ENCODE measurements at regions not wholly inside any gene's neighbourhood (a gene's known extent, or its start where the extent isn't known, plus 50 kb on each side); places are given as distances from the start of the nearest gene placed in this dataset.

DNA sequence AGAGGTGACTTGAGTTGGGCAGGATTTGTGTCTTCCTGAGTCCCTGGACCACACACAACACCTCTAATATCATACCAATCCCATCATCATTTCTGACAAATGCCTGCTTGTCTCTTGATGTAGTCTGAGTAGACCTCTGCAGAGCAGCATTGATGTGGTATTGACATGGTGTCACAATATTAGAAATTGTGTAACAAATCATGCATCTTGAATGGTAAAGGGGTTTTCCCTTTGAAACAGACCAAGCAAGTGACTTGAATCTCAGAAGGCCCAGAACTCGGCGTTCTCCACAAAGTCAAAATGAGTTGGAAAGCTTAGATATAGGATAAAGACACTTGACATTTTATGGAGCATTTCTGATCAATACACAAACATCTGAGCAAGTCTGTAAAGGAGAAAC is 72.7 kb upstream of the KIRREL1 start:
- H3K9ac ChIP-seq (replicated peaks in 1 of 4; ENCODE audit: extremely low read depth in 1 of 4, low read depth in 3 of 4, low read length in 3 of 4): no peak overlapping the region
- H3K4ac ChIP-seq (replicated peaks; ENCODE audit: insufficient read length, low read depth, low read length): no peak overlapping the region
- no peaks in the 10 kb centered on the region for H3K23me2 ChIP-seq (ENCODE audit: low read depth, low read length)
- 88% methylated on average over 2 of the region's 2 CpGs; no CpG with 5 or more reads in 1 of the 2 experiments for WGBS, 2 experiments (ENCODE audit: extremely low coverage in 1 of 2, insufficient coverage in 1 of 2, insufficient read length in 1 of 2, insufficient replicate concordance in 2 of 2, low coverage in 1 of 2, low lambda C conversion rate in 2 of 2, missing lambda C conversion rate in 1 of 2)
- no peak overlapping the region for H2AFZ ChIP-seq (ENCODE audit: low read length)
- no peak overlapping the region for H3K14ac ChIP-seq (ENCODE audit: insufficient read length)
- H3K18ac ChIP-seq (ENCODE audit: extremely low read depth, low read length): no peak overlapping the region
- no peak overlapping the region for H3K56ac ChIP-seq (replicated peaks; ENCODE audit: insufficient read length, low read depth, low read length)
- H3K79me1 ChIP-seq (ENCODE audit: low read depth, low read length): no peaks in the 10 kb centered on the region
- H3K4me3 ChIP-seq (ENCODE audit: extremely low read depth in 1 of 4, insufficient read depth in 2 of 4, low read depth in 3 of 4, low read length in 4 of 4): no peak overlapping the region
- H2BK12ac ChIP-seq (ENCODE audit: low read depth, low read length): no peak overlapping the region
- H3K4me2 ChIP-seq (ENCODE audit: insufficient read depth in 1 of 2, low read depth in 2 of 2, low read length in 2 of 2): no peak overlapping the region
- H4K8ac ChIP-seq (ENCODE audit: extremely low read depth, insufficient read depth, low read length): no peak overlapping the region
- peaks cover 0 to 4% (median 0%) of the 10 kb centered on the region in 4 experiments; a peak in 1 of 7 replicates for H3K27me3 ChIP-seq (replicated peaks in 1 of 4; ENCODE audit: control insufficient read depth in 3 of 4, extremely low read depth in 1 of 4, insufficient read depth in 3 of 4, low read length in 3 of 4)
- no peaks in the 10 kb centered on the region for H4K20me1 ChIP-seq (replicated peaks in 1 of 2; ENCODE audit: control insufficient read depth in 1 of 2, insufficient read depth in 2 of 2, low read length in 2 of 2)
- POLR2A ChIA-PET (ENCODE audit: partially characterized antibody): no interaction called here
- no peak for DNase-seq (ENCODE audit: low read depth in 1 of 2, low spot score in 2 of 2)
- no peak for FAIRE-seq
- no peak overlapping the region for H3K23ac ChIP-seq (ENCODE audit: insufficient read length)
- no peak overlapping the region for H2AK5ac ChIP-seq (ENCODE audit: low read depth, low read length)
- H2BK5ac ChIP-seq (ENCODE audit: low read depth, low read length): no peak overlapping the region
- H4K91ac ChIP-seq (replicated peaks; ENCODE audit: insufficient read length, low read length): no peak overlapping the region
- H3K4me1 ChIP-seq (replicated peaks in 1 of 4; ENCODE audit: control insufficient read depth in 3 of 4, insufficient read depth in 4 of 4, low read length in 3 of 4): no peaks in the 10 kb centered on the region; a peak in 1 of 7 replicates
- H4K5ac ChIP-seq (ENCODE audit: insufficient read length, low read depth, low read length): no peak overlapping the region
- H2BK20ac ChIP-seq (ENCODE audit: low read length): no peak overlapping the region
- no peaks in the 10 kb centered on the region for H3K36me3 ChIP-seq (ENCODE audit: control insufficient read depth in 2 of 4, insufficient read depth in 4 of 4, low read length in 3 of 4)
- CTCF ChIA-PET (ENCODE audit: partially characterized antibody): interaction anchor here (4.3 kb wide), 1 partner anchor 27 kb away, joined by 17 read pairs; no protein-coding TSS in a partner anchor
- H3K79me2 ChIP-seq (ENCODE audit: control insufficient read depth in 1 of 2, insufficient read depth in 2 of 2, low read length in 2 of 2): no peaks in the 10 kb centered on the region
- H2BK120ac ChIP-seq (replicated peaks; ENCODE audit: low read depth, low read length): no peak overlapping the region
- H3K9me3 ChIP-seq (ENCODE audit: insufficient read depth in 2 of 2, low read depth in 1 of 2, low read length in 1 of 2): no peaks in the 10 kb centered on the region
- H2BK15ac ChIP-seq (ENCODE audit: low read length): no peak overlapping the region
- no peak overlapping the region for H3K27ac ChIP-seq (ENCODE audit: low read depth, low read length)
- TF ChIP-seq KDM1A (IDR thresholded peaks at IDR 0.05; ENCODE audit: borderline replicate concordance, low read length) (no peak), POLR2AphosphoS5 (IDR thresholded peaks at IDR 0.05; ENCODE audit: low read depth, low read length) (no peak), CHD2 (IDR thresholded peaks at IDR 0.05; ENCODE audit: low read length) (no peak), BCL11A (IDR thresholded peaks at IDR 0.05; ENCODE audit: low read depth in 2 of 2, low read length in 2 of 2) (no peak), EZH2 (IDR thresholded peaks at IDR 0.05; ENCODE audit: low read depth, low read length, severe bottlenecking) (no peak), RFX5 (IDR thresholded peaks at IDR 0.05; ENCODE audit: borderline replicate concordance, low read depth, low read length) (no peak), SAP30 (IDR thresholded peaks at IDR 0.05; ENCODE audit: insufficient read depth, insufficient replicate concordance, low read length) (no peak), POLR2A (IDR thresholded peaks at IDR 0.05; ENCODE audit: control extremely low read depth in 1 of 2, low read depth in 2 of 2, low read length in 2 of 2) (no peak), BACH1 (IDR thresholded peaks at IDR 0.05; ENCODE audit: low read length) (no peak), ASH2L (IDR thresholded peaks at IDR 0.05; ENCODE audit: low read length) (no peak), TCF12 (IDR thresholded peaks at IDR 0.05; ENCODE audit: low read depth, low read length) (no peak), TAF7 (optimal IDR thresholded peaks at IDR 0.05; ENCODE audit: borderline replicate concordance, low read depth, low read length) (no peak), BRCA1 (IDR thresholded peaks at IDR 0.05; ENCODE audit: low read depth, low read length) (no peak), HDAC2 (IDR thresholded peaks at IDR 0.05; ENCODE audit: borderline replicate concordance in 1 of 2, low read depth in 2 of 2, low read length in 2 of 2) (no peak), NRF1 (IDR thresholded peaks at IDR 0.05; ENCODE audit: low read depth, low read length) (no peak)
- TF ChIP-seq, protein P1, sequence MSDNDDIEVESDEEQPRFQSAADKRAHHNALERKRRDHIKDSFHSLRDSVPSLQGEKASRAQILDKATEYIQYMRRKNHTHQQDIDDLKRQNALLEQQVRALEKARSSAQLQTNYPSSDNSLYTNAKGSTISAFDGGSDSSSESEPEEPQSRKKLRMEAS (IDR thresholded peaks at IDR 0.05): no peak
